Mesenchymal stem cell (in vitro differentiated cells and primary cell): ENCODE measurements at regions not wholly inside any gene's neighbourhood (a gene's known extent, or its start where the extent isn't known, plus 50 kb on each side); places are given as distances from the start of the nearest gene placed in this dataset.

ENCODE experiments used
- DNase-seq: peaks from one replicate; pipeline ENCODE4 v3.0.0-alpha.2; 2013
- H2AFZ ChIP-seq: one replicate; pipeline ENCODE4 v1.6.1; 2013; ENCODE audit warnings: low read depth, mild to moderate bottlenecking, control low read depth, inconsistent platforms, low read length, moderate library complexity
- H2AK5ac ChIP-seq: 2 replicates; pipeline ENCODE4 v1.6.1; 2013; ENCODE audit warnings: low read length, moderate library complexity, mild to moderate bottlenecking, inconsistent platforms; ENCODE audit not compliant: severe bottlenecking
- H2BK120ac ChIP-seq: one replicate; pipeline ENCODE4 v1.6.1; 2013; ENCODE audit warnings: low read depth, mild to moderate bottlenecking, inconsistent platforms, low read length, moderate library complexity
- H2BK12ac ChIP-seq, 2 experiments: one replicate each; pipeline ENCODE4 v1.6.1; 2013; ENCODE audit warnings: inconsistent platforms in 2 of 2, low read length in 2 of 2, mild to moderate bottlenecking in 2 of 2, moderate library complexity in 2 of 2, control low read depth in 1 of 2
- H2BK15ac ChIP-seq: one replicate; pipeline ENCODE4 v1.6.1; 2013; ENCODE audit warnings: mild to moderate bottlenecking, low read depth, inconsistent platforms; ENCODE audit not compliant: poor library complexity, severe bottlenecking
- H2BK5ac ChIP-seq: 2 replicates; pipeline ENCODE4 v1.6.1; 2013; ENCODE audit warnings: low read depth, mild to moderate bottlenecking, low read length, control low read depth, inconsistent platforms; ENCODE audit not compliant: poor library complexity, severe bottlenecking
- H3K14ac ChIP-seq, 2 experiments: one replicate each; pipeline ENCODE4 v1.6.1; 2013; ENCODE audit warnings: inconsistent platforms in 2 of 2, low read length in 2 of 2, control low read depth in 1 of 2, mild to moderate bottlenecking in 1 of 2, moderate library complexity in 1 of 2
- H3K18ac ChIP-seq, 2 experiments: one replicate each; pipeline ENCODE4 v1.6.1; 2013; ENCODE audit warnings: inconsistent platforms in 2 of 2, low read length in 2 of 2, control low read depth in 1 of 2, low read depth in 1 of 2, mild to moderate bottlenecking in 1 of 2
- H3K23ac ChIP-seq, 2 experiments: one replicate each; pipeline ENCODE4 v1.6.1; 2013; ENCODE audit warnings: inconsistent platforms in 2 of 2, low read length in 2 of 2, mild to moderate bottlenecking in 2 of 2, moderate library complexity in 2 of 2, control low read depth in 1 of 2
- H3K27ac ChIP-seq: 2 replicates; pipeline ENCODE4 v1.5.1; 2013; ENCODE audit warnings: mild to moderate bottlenecking, moderate library complexity, low read length, control low read depth, inconsistent platforms; ENCODE audit not compliant: poor library complexity, severe bottlenecking
- H3K27me3 ChIP-seq, 2 experiments: 2 replicates each; pipeline versions ENCODE4 v1.6.1 to v1.7.0; 2013; ENCODE audit warnings: low read length in 2 of 2, mild to moderate bottlenecking in 2 of 2, moderate library complexity in 2 of 2, control low read depth in 1 of 2, inconsistent platforms in 1 of 2; ENCODE audit not compliant: control insufficient read depth in 1 of 2, insufficient read depth in 1 of 2
- H3K36me3 ChIP-seq, 2 experiments: 2 replicates each; pipeline versions ENCODE4 v1.6.1 to v1.7.0; 2013; ENCODE audit warnings: low read length in 2 of 2, control low read depth in 1 of 2, inconsistent platforms in 1 of 2, low read depth in 1 of 2, mild to moderate bottlenecking in 1 of 2; ENCODE audit not compliant: insufficient read depth in 2 of 2, control insufficient read depth in 1 of 2
- H3K4ac ChIP-seq, 2 experiments: one replicate each; pipeline ENCODE4 v1.6.1; 2013; ENCODE audit warnings: inconsistent platforms in 2 of 2, low read length in 2 of 2, mild to moderate bottlenecking in 2 of 2, moderate library complexity in 2 of 2, control low read depth in 1 of 2, low read depth in 1 of 2
- H3K4me1 ChIP-seq: 2 replicates; pipeline ENCODE4 v1.6.1; 2013; ENCODE audit warnings: low read depth, low read length, control low read depth; ENCODE audit not compliant: control insufficient read depth, insufficient read depth
- H3K4me2 ChIP-seq: 2 replicates; pipeline ENCODE4 v1.6.1; 2013; ENCODE audit warnings: low read length, mild to moderate bottlenecking, inconsistent platforms; ENCODE audit not compliant: poor library complexity, severe bottlenecking
- H3K4me3 ChIP-seq, 2 experiments: 2 replicates each; pipeline versions ENCODE4 v1.5.1 to v1.7.0; 2013; ENCODE audit warnings: low read length in 2 of 2, mild to moderate bottlenecking in 2 of 2, control low read depth in 1 of 2, low read depth in 1 of 2; ENCODE audit not compliant: insufficient read depth in 1 of 2
- H3K79me1 ChIP-seq: replicated peaks from 2 replicates; pipeline ENCODE4 v1.6.1; 2013; ENCODE audit warnings: mild to moderate bottlenecking, control low read depth, low read length, inconsistent platforms; ENCODE audit not compliant: poor library complexity, severe bottlenecking
- H3K9ac ChIP-seq: 2 replicates; pipeline ENCODE4 v1.7.0; 2013; ENCODE audit warnings: mild to moderate bottlenecking, low read length, moderate library complexity
- H3K9me3 ChIP-seq: 2 replicates; pipeline ENCODE4 v1.7.0; 2013; ENCODE audit warnings: mild to moderate bottlenecking, low read length; ENCODE audit not compliant: control insufficient read depth
- H4K8ac ChIP-seq: one replicate; pipeline ENCODE4 v1.6.1; 2013; ENCODE audit warnings: inconsistent platforms, mild to moderate bottlenecking, low read length, moderate library complexity
- H4K91ac ChIP-seq: one replicate; pipeline ENCODE4 v1.6.1; 2013; ENCODE audit warnings: mild to moderate bottlenecking, low read length, inconsistent platforms
- WGBS: methylation state at CpG from one replicate; pipeline ENCODE4 v1.1.7; 2013; ENCODE audit warnings: mixed read lengths; 5-methylcytosine and 5-hydroxymethylcytosine counted together

DNA sequence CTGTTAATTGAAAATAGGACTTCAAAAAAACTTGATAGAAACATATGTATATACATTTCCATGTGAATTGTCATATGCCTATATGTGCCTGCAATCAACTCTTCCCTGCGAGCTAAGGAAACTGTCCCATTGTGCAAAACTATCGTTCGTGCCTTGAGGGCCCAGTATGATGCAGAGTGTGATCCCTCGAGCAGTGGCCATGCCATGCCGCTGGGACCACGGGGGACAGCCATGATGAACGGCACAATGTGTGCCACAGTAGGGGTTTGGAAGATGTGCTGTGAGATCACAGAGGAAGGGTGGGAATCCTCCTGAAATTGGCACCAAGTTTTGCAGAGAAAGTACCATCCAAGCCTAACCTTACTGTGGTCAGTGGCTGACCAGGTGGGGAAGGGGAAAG, 118.1 kb upstream of the SOX1 start:
- no peak overlapping the region for H3K18ac ChIP-seq
- H3K23ac ChIP-seq = no peak overlapping the region
- no peak overlapping the region for H3K4me3 ChIP-seq
- no peak overlapping the region for H3K4me2 ChIP-seq
- peaks cover 23% of the 10 kb centered on the region for H3K9me3 ChIP-seq
- no peak overlapping the region for H2BK120ac ChIP-seq
- no peak overlapping the region for H3K27ac ChIP-seq
- no peak overlapping the region for H2AFZ ChIP-seq
- 80% methylated on average over 7 of the region's 7 CpGs for WGBS
- H2BK12ac ChIP-seq = no peak overlapping the region
- H3K79me1 ChIP-seq = no peaks in the 10 kb centered on the region
- no peak overlapping the region for H3K9ac ChIP-seq
- no peaks in the 10 kb centered on the region for H3K27me3 ChIP-seq
- no peak for DNase-seq
- H2AK5ac ChIP-seq = no peak overlapping the region
- H4K8ac ChIP-seq = no peak overlapping the region
- H4K91ac ChIP-seq = no peak overlapping the region
- H2BK5ac ChIP-seq = no peak overlapping the region
- no peak overlapping the region for H3K14ac ChIP-seq
- H2BK15ac ChIP-seq = no peak overlapping the region
- H3K4me1 ChIP-seq = no peaks in the 10 kb centered on the region
- H3K4ac ChIP-seq = no peak overlapping the region
- H3K36me3 ChIP-seq = no peaks in the 10 kb centered on the region

DNA sequence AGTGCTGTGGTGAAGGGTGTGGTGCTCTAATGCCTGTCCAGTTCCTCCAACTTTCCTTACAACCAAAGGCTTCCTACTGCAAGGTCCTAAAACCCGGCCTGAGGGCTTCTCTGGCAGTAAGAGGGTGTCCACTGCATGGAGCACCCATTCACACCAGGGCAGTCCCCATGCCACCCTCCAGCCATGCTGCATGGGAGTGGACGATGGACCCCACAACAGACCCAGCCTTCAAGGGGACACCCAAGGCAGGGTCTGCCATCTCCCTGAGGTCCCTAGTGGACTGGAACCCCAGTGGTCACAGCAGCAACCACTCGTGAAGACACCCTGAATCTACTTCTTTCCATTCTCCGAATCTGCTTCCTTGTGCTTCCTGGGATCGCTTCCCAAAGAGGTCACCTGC, 117.6 kb upstream of the SOX1 start:
- no peak overlapping the region for H3K27ac ChIP-seq
- H3K18ac ChIP-seq = no peak overlapping the region
- no peaks in the 10 kb centered on the region for H3K4me1 ChIP-seq
- DNase-seq = no peak
- no peak overlapping the region for H2AK5ac ChIP-seq
- H3K79me1 ChIP-seq = no peaks in the 10 kb centered on the region
- H3K4me2 ChIP-seq = no peak overlapping the region
- no peak overlapping the region for H3K9ac ChIP-seq
- H2BK5ac ChIP-seq = no peak overlapping the region
- WGBS = 84% methylated on average over 5 of the region's 5 CpGs
- no peak overlapping the region for H4K91ac ChIP-seq
- peaks cover 26% of the 10 kb centered on the region for H3K9me3 ChIP-seq
- H3K23ac ChIP-seq = no peak overlapping the region
- H3K4ac ChIP-seq = no peak overlapping the region
- no peak overlapping the region for H3K4me3 ChIP-seq
- H2BK15ac ChIP-seq = no peak overlapping the region
- H2BK120ac ChIP-seq = no peak overlapping the region
- no peaks in the 10 kb centered on the region for H3K36me3 ChIP-seq
- no peaks in the 10 kb centered on the region for H3K27me3 ChIP-seq
- no peak overlapping the region for H2AFZ ChIP-seq
- no peak overlapping the region for H2BK12ac ChIP-seq
- H3K14ac ChIP-seq = no peak overlapping the region
- no peak overlapping the region for H4K8ac ChIP-seq

DNA sequence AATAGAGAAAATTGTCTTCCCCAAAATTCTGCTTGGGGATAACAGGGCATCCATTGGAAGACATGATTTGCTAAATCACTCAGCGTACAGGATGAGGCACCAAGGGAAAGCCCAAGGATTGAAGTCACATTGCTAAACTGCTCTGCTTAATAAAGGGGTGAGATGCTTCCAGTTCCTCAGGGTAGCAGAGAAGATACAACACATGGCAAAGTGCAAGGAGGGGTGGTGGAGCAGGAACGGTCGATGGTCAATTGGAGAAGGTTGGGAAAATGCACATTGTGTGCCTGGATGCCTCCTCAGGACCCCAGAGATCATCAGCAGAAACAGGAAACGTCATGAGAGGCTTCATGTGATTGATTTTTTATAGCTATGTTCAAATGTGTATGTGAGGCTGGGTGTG, 116.3 kb upstream of the SOX1 start:
- H2BK120ac ChIP-seq = no peak overlapping the region
- H2BK12ac ChIP-seq = no peak overlapping the region
- no peak overlapping the region for H2AFZ ChIP-seq
- H3K4me3 ChIP-seq = no peak overlapping the region
- H3K4me2 ChIP-seq = no peak overlapping the region
- DNase-seq = no peak
- H2BK5ac ChIP-seq = no peak overlapping the region
- no peak overlapping the region for H3K14ac ChIP-seq
- WGBS = 63% methylated on average over 4 of the region's 4 CpGs
- H3K79me1 ChIP-seq = no peaks in the 10 kb centered on the region
- H3K4me1 ChIP-seq = no peaks in the 10 kb centered on the region
- no peaks in the 10 kb centered on the region for H3K27me3 ChIP-seq
- no peak overlapping the region for H4K8ac ChIP-seq
- no peak overlapping the region for H3K27ac ChIP-seq
- H3K4ac ChIP-seq = no peak overlapping the region
- H3K18ac ChIP-seq = no peak overlapping the region
- H3K9me3 ChIP-seq = peaks cover 26% of the 10 kb centered on the region
- no peak overlapping the region for H4K91ac ChIP-seq
- H2AK5ac ChIP-seq = no peak overlapping the region
- H3K23ac ChIP-seq = no peak overlapping the region
- H3K9ac ChIP-seq = no peak overlapping the region
- no peak overlapping the region for H2BK15ac ChIP-seq
- no peaks in the 10 kb centered on the region for H3K36me3 ChIP-seq

DNA sequence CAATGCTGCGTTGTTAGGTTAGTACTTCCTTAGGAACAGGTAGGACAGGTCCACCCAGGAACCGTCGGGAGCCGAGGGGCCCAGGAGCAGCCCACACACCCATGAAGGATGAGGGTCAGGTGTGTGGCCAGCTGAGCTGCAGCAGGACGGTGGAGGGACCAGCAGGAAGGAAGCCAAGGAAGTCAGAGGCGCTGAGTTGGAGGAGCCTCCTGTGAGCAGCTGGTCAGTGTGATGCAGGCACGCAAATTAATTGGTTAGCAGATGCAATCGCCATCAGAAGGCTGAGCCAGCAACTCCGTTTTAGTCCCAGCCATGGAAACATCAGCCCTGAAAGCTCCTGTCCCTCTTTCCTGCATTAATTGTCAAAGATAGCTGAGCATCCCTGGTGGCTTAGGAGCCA, 114.9 kb upstream of the SOX1 start:
- Histone ChIP-seq H3K36me3 (no peaks in the 10 kb centered on the region), H2BK12ac (no peak overlapping the region), H3K4me3 (no peak overlapping the region), H3K14ac (no peak overlapping the region), H3K4me2 (no peak overlapping the region), H2AK5ac (no peak overlapping the region), H2BK120ac (no peak overlapping the region), H4K91ac (no peak overlapping the region), H3K9ac (no peak overlapping the region), H3K23ac (no peak overlapping the region), H4K8ac (no peak overlapping the region), H3K4me1 (no peaks in the 10 kb centered on the region), H2BK5ac (no peak overlapping the region), H2BK15ac (no peak overlapping the region), H3K27me3 (no peaks in the 10 kb centered on the region), H3K4ac (no peak overlapping the region), H3K79me1 (no peaks in the 10 kb centered on the region), H3K9me3 (peaks cover 26% of the 10 kb centered on the region), H3K18ac (no peak overlapping the region), H3K27ac (no peak overlapping the region), H2AFZ (no peak overlapping the region)
- DNase-seq = no peak
- WGBS = 87% methylated on average over 9 of the region's 9 CpGs
